Mucosa of rectum (tissue), 2 donors: ENCODE measurements at regions not wholly inside any gene's neighbourhood (a gene's known extent, or its start where the extent isn't known, plus 50 kb on each side); places are given as distances from the start of the nearest gene placed in this dataset.

Source experiments
- H3K27ac ChIP-seq, 2 donors: one replicate each; pipeline ENCODE4 v1.7.0; 2013; ENCODE audit warnings: inconsistent platforms in 2 of 2, low read depth in 2 of 2, low read length in 2 of 2
- H3K27me3 ChIP-seq, 2 donors: one replicate each; pipeline ENCODE4 v1.7.0; 2013; ENCODE audit warnings: low read length in 2 of 2; ENCODE audit not compliant: control insufficient read depth in 2 of 2, insufficient read depth in 2 of 2
- H3K36me3 ChIP-seq, 2 donors: one replicate each; pipeline ENCODE4 v1.7.0; 2013; ENCODE audit warnings: low read length in 2 of 2; ENCODE audit not compliant: control insufficient read depth in 2 of 2, insufficient read depth in 2 of 2
- H3K4me1 ChIP-seq, 2 donors: one replicate each; pipeline ENCODE4 v1.7.0; 2013; ENCODE audit warnings: low read length in 2 of 2, mild to moderate bottlenecking in 1 of 2; ENCODE audit not compliant: control insufficient read depth in 2 of 2, insufficient read depth in 2 of 2
- H3K4me3 ChIP-seq, 2 donors: one replicate each; pipeline ENCODE4 v1.7.0; 2013; ENCODE audit warnings: low read length in 2 of 2
- H3K9ac ChIP-seq, 2 donors: one replicate each; pipeline ENCODE4 v1.7.0; 2013; ENCODE audit warnings: low read length in 2 of 2, low read depth in 1 of 2, mild to moderate bottlenecking in 1 of 2
- H3K9me3 ChIP-seq, 2 donors: one replicate each; pipeline ENCODE4 v1.7.0; 2013; ENCODE audit warnings: low read length in 2 of 2; ENCODE audit not compliant: control insufficient read depth in 2 of 2
- donor health status: healthy.
- donor health status: Normal muscosa, but diverticular disease.

DNA sequence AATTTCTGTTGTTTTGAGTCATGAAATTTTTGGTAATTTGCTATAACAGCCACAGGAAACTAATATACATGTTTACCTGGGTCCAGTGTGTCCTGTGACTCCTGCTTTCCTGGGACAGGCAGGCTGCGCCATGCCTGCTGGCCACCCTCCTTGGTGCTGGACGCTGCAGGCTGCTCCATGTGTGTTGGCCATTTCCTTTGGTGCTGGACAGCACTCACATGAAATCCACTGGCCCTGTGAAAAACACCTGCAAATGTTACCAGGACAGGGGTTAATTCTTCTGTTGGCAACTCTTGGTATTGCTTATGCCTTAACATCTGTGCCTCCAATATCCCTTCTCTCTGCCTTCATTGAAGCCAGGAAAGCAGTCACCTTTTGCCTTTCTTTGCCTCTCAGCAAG lies 86.9 kb upstream of the ATP10A start:
- no peaks in the 10 kb centered on the region for H3K27me3 ChIP-seq
- no peak overlapping the region for H3K4me3 ChIP-seq
- H3K27ac ChIP-seq = no peak overlapping the region
- peaks cover 0 to 2% of the 10 kb centered on the region in 2 donors for H3K9me3 ChIP-seq
- no peak overlapping the region for H3K9ac ChIP-seq
- H3K36me3 ChIP-seq = no peaks in the 10 kb centered on the region
- no peaks in the 10 kb centered on the region for H3K4me1 ChIP-seq

DNA sequence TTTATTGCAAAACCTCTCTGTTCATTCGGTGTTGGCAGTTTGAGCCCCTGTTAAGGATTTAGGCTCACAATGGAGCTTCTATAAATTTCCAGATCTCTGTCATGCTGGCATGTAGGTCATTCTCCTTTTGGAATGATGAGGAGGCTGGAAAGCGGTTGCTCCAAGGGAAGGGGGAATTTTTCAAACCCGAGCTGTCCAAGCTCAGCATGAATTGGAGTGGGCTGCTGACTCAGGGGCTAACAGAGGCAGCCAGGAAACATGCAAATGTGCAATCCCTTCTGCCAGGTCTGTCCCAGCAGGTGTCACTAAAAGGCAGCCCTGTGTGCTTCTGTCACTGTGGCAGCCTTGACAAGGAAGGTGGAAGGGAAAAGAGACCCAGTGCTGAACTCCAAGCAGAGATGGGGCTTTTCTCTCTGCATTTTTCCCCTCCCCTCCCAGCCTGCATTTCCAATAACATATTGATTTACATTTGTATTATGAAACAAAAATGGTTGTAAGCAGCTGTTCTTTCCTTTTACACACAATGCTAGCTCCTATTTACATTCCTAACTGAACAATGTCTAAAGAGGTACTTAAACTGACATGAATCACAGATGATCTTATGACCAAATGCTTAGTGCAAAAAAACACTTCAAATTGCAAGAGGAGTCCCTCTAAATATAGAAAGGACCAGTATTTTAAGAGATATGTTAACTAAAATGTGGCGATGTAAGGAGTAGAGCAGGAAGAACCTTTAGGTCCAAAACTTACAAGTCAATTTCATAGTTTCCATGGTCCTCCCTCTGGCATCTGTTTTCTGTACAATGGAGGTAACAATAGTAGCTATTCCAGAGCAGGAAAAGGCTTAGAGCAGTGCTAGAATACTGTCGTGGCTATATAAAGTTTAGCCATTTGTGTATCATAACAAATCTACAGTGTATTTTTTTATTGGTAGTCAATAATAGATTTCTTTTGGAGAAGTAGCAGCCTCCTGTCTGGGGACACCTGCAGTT lies 84.5 kb upstream of the ATP10A start:
- Histone ChIP-seq H3K27ac (no peak overlapping the region), H3K4me1 (no peaks in the 10 kb centered on the region), H3K36me3 (no peaks in the 10 kb centered on the region), H3K9ac (no peak overlapping the region), H3K4me3 (no peak overlapping the region), H3K27me3 (no peaks in the 10 kb centered on the region), H3K9me3 (peaks cover 2% of the 10 kb centered on the region in 2 donors)

DNA sequence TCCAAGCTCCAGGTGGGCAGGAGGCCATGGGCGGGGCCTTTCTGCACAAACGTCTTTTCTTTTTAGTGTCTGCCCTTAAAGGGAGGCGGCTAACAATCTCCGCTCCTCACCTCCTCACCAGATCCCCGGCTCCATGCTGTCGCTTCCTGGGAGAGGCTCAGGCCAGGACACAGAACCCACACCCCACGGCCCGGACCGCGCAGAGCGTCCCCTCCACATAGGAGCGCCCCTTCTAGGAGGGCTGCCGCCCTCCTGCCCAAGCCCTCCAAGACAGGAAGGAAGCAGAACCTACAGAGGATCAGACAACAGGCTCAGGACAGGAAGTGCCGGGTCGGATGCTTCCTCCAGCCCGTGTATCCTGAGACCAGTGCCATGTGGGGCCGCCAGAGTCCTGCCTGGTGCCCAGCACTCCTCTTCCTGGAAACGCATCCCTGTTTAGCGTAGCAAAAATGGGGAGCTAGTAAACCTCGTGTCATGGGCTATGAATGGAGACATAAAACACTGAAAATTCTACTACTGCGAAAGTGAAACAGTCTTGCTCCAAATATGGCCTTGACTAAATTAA lies 83.2 kb upstream of the ATP10A start:
- no peak overlapping the region for H3K4me3 ChIP-seq
- H3K27ac ChIP-seq = no peak overlapping the region

DNA sequence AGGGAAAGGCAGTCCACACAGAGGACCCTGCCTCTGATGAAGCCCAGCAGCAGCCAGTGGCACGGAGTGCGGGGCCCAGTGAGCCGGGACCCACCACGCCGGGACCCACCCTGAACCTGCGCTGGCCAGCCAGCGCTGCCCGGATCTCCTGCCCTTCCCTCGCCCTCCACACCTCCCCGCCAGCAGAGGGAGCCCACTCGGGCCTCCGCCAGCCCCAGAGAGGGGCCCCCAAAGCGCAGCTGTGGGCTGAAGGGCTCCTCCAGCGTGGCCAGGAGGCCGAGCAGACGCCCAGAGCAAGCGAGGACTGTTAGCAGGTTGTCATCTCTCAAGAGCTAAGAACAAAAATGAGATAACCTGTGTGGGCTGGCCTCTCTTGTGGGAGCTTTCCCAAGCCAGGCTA lies 81.3 kb upstream of the ATP10A start:
- no peaks in the 10 kb centered on the region for H3K4me1 ChIP-seq
- no peaks in the 10 kb centered on the region for H3K27me3 ChIP-seq
- no peak overlapping the region for H3K4me3 ChIP-seq
- H3K27ac ChIP-seq = no peak overlapping the region
- H3K9ac ChIP-seq = no peak overlapping the region
- no peaks in the 10 kb centered on the region for H3K36me3 ChIP-seq
- H3K9me3 ChIP-seq = peaks cover 0 to 2% of the 10 kb centered on the region in 2 donors

More for the DNA sequence above, 83.2 kb upstream of the ATP10A start:
- Histone ChIP-seq H3K36me3 (no peaks in the 10 kb centered on the region), H3K9me3 (peaks cover 0 to 2% of the 10 kb centered on the region in 2 donors), H3K9ac (no peak overlapping the region), H3K4me1 (no peaks in the 10 kb centered on the region), H3K27me3 (no peaks in the 10 kb centered on the region)

DNA sequence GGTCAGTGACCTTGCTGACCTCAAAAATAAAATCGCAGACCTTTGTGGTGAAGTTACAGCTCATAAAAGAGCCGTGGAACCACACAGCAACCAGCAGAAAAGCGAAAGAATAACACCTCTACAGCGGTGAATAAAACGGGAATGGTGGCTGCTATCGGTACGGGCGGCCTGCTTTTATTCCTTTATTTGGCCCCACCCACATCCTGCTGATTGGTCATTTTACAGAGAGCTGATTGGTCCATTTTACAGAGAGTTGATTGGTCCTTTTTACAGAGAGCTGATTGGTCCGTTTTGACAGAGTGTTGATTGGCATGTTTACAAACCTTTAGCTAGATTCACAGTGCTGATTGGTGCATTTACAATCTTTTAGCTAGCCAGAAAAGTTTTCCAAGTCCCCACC lies 80.7 kb upstream of the ATP10A start:
- H3K27me3 ChIP-seq = no peaks in the 10 kb centered on the region
- H3K4me1 ChIP-seq = no peaks in the 10 kb centered on the region
- no peak overlapping the region for H3K9ac ChIP-seq
- peaks cover 0 to 2% of the 10 kb centered on the region in 2 donors for H3K9me3 ChIP-seq
- H3K27ac ChIP-seq = no peak overlapping the region
- no peaks in the 10 kb centered on the region for H3K36me3 ChIP-seq
- H3K4me3 ChIP-seq = no peak overlapping the region

DNA sequence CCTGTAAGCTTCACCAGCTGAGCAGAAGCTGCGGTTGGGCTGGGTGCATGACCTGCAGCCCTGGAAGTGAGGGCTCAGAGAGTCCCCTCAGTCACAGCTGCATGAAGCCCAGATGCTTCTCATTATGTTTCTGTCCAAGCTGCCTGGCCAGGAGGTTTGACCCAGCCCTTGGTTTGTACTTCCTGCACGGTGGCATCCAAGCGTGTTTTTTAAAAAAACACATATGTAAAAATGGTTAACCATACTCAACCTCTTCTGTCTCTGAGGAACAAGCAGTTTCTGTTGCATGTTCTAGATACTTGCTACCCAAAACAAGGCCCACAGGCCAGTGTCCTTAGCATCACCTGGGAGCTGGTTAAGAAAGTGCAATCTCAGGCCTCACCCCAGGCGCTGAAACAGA lies 76.0 kb upstream of the ATP10A start:
- no peaks in the 10 kb centered on the region for H3K36me3 ChIP-seq
- H3K27ac ChIP-seq = no peak overlapping the region
- no peak overlapping the region for H3K9ac ChIP-seq
- H3K27me3 ChIP-seq = no peaks in the 10 kb centered on the region
- no peaks in the 10 kb centered on the region for H3K4me1 ChIP-seq
- no peak overlapping the region for H3K4me3 ChIP-seq
- H3K9me3 ChIP-seq = no peaks in the 10 kb centered on the region

DNA sequence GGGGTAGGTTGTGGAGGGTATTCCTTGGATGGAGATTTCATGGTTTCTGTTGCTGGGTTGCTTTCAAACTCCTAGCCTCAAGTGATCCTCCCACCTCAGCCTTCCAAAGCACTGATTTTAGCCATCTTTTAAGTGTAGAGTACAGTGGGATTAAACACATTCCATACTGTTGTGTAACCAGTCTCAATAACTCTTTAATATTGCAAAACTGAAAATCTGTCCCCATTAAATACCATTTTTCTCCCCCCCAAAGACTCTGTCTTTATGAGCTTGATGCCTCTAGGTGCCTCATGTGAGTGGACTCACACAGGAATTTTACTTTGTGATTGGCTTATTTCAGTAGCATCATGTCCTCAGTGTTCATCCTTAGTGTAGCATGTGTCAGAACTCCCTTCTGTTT lies 74.7 kb upstream of the ATP10A start:
- H3K4me1 ChIP-seq = no peaks in the 10 kb centered on the region
- H3K4me3 ChIP-seq = no peak overlapping the region
- no peaks in the 10 kb centered on the region for H3K9me3 ChIP-seq
- H3K36me3 ChIP-seq = no peaks in the 10 kb centered on the region
- no peak overlapping the region for H3K27ac ChIP-seq
- no peaks in the 10 kb centered on the region for H3K27me3 ChIP-seq
- no peak overlapping the region for H3K9ac ChIP-seq

DNA sequence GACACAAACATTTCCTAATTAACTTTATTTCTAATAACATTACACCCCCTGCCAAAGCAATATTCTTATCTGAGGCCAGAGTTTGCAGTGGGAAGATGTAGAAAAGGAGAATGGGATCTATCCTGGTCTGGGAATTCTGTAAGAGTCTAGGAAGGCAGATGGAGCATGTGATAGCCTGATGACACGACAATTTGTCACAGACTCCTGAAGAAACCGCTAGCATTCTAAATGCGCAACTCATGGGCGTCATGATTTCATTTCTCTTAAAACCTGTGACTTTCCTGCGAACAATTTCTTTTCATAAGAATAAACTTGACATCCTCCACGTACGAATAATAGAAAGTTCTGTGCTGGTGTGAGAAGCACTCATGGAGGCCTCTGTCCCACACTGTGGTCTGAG lies 72.9 kb upstream of the ATP10A start:
- no peaks in the 10 kb centered on the region for H3K36me3 ChIP-seq
- no peaks in the 10 kb centered on the region for H3K9me3 ChIP-seq
- H3K27ac ChIP-seq = no peak overlapping the region
- no peak overlapping the region for H3K4me3 ChIP-seq
- H3K9ac ChIP-seq = no peak overlapping the region
- H3K4me1 ChIP-seq = no peaks in the 10 kb centered on the region
- no peaks in the 10 kb centered on the region for H3K27me3 ChIP-seq

DNA sequence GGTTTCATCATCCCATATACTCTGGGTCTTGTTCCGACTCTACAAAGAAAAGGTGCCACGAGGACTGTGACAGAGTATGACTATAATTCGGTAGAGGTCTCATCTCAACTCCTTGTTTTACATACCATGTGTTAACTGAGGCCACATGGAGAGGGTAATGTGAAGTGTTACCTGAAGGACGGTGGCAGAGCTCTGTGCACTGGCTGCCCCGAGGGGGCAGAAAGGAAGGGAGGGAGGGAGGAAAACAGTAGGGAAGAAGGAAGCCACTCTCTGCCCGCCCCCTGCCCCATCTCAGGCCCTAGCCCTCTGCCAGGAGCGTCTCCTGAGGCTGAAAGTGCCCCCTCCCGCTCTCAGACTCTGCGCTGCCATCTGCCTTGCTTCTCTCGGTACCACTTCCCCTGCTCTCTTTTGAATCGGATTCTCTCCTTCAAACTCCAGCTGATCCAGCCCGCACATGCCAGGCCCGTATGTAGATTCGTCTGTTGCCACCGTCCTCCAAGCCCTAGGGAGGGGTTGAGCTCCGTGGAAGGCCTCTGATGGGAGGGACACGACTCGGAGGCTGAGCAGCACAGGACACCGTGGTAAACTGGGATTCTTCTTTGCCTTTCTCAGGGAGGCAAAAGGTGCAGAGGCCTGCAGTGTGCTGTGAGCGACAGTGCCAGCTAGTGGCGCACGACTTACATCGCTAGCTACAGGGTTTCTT lies 70.5 kb upstream of the ATP10A start:
- Histone ChIP-seq H3K27me3 (no peaks in the 10 kb centered on the region), H3K27ac (no peak overlapping the region), H3K9me3 (no peaks in the 10 kb centered on the region), H3K4me3 (peak overlapping the region; percentile 25 to 57), H3K4me1 (no peaks in the 10 kb centered on the region), H3K9ac (no peak overlapping the region), H3K36me3 (no peaks in the 10 kb centered on the region)

DNA sequence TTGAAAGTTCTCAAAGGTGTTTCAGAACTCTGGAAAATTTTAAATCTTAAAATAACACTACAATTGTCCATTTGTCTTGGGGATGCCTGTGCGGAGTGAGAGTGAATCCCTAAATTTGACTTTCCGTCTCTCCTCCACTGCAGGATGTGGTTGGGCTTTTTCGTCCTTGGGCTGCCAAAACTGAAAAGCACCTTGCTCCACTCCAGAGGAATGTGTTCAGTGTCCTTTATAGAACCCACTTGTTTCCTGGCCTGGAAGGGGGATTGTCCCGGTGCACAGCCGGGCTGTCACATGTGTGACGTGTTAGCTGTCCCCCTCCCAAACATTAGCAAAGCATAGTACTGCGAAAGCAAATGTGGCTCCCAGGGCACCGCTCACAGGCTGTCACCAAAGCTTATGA lies 69.6 kb upstream of the ATP10A start:
- Histone ChIP-seq H3K27me3 (no peaks in the 10 kb centered on the region), H3K9ac (no peak overlapping the region), H3K9me3 (no peaks in the 10 kb centered on the region), H3K27ac (no peak overlapping the region), H3K36me3 (no peaks in the 10 kb centered on the region), H3K4me1 (no peaks in the 10 kb centered on the region), H3K4me3 (no peak overlapping the region)
